Upper lobe of right lung (tissue), 1 donor: ENCODE measurements at regions not wholly inside any gene's neighbourhood (a gene's known extent, or its start where the extent isn't known, plus 50 kb on each side); places are given as distances from the start of the nearest gene placed in this dataset.

Source experiments
- ATAC-seq: fragments of 200-7000 bp; cut with Tn5 transposase; one replicate; pipeline ENCODE4 v1.9.1; 2020; ENCODE audit warnings: mild to moderate bottlenecking, moderate library complexity
- DNase-seq: peaks from one replicate; pipeline ENCODE4 v3.0.0-alpha.2; 2020
- H3K27ac ChIP-seq: fragments of 200-600 bp; one replicate; pipeline ENCODE4 v1.8.0; 2022
- H3K27me3 ChIP-seq: fragments of 200-600 bp; one replicate; pipeline ENCODE4 v1.8.0; 2022; ENCODE audit warnings: mild to moderate bottlenecking
- H3K36me3 ChIP-seq: fragments of 200-600 bp; one replicate; pipeline ENCODE4 v1.8.0; 2022
- H3K4me1 ChIP-seq: fragments of 200-600 bp; one replicate; pipeline ENCODE4 v1.8.0; 2022
- H3K4me3 ChIP-seq: fragments of 200-600 bp; one replicate; pipeline ENCODE4 v1.8.0; 2022; ENCODE audit warnings: mild to moderate bottlenecking
- H3K9me3 ChIP-seq: fragments of 200-600 bp; one replicate; pipeline ENCODE4 v1.8.0; 2022
- intact Hi-C: fragments of 100-400 bp; cut with DNase I; formaldehyde crosslinking; loops from one replicate; pipeline ENCODE4 v1.11.0; 2022
- TF ChIP-seq, protein P1 (sequence below): fragments of 200-600 bp; IDR thresholded peaks from one replicate; pipeline ENCODE4 v1.8.0; 2022; ENCODE audit warnings: antibody characterized with exemption
- donor health status: DM: no; HTN: yes; CAD: no; lungs with severe emphysema.

DNA sequence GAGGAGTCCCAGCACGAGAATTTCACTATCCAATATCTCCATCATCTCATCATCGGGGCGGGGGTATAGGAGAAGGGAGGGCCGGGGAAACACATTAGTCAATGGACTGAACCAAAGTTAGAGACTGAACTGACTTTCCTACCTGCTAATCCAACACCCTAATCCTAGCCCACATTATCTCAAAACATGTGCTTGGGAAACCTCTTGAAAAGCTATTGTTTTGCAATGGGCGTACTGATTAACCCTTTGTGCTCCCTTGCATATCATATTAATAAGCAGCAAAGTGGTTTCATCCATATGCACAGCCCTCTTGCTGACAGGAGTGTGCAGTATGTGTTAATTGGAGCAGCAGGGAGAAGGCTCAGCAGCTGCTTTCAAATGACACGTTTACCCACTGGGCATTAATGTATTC is 125.7 kb upstream of the GRIP1 start:
- TF ChIP-seq, protein P1, sequence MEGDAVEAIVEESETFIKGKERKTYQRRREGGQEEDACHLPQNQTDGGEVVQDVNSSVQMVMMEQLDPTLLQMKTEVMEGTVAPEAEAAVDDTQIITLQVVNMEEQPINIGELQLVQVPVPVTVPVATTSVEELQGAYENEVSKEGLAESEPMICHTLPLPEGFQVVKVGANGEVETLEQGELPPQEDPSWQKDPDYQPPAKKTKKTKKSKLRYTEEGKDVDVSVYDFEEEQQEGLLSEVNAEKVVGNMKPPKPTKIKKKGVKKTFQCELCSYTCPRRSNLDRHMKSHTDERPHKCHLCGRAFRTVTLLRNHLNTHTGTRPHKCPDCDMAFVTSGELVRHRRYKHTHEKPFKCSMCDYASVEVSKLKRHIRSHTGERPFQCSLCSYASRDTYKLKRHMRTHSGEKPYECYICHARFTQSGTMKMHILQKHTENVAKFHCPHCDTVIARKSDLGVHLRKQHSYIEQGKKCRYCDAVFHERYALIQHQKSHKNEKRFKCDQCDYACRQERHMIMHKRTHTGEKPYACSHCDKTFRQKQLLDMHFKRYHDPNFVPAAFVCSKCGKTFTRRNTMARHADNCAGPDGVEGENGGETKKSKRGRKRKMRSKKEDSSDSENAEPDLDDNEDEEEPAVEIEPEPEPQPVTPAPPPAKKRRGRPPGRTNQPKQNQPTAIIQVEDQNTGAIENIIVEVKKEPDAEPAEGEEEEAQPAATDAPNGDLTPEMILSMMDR, result no peak
- no peak for DNase-seq
- intact Hi-C loops, result no loop called here
- Histone ChIP-seq H3K4me1 (no peaks in the 10 kb centered on the region), H3K9me3 (no peaks in the 10 kb centered on the region), H3K27me3 (peaks cover 3% of the 10 kb centered on the region), H3K4me3 (no peak overlapping the region), H3K27ac (no peak overlapping the region), H3K36me3 (no peaks in the 10 kb centered on the region)
- ATAC-seq, result no peak

DNA sequence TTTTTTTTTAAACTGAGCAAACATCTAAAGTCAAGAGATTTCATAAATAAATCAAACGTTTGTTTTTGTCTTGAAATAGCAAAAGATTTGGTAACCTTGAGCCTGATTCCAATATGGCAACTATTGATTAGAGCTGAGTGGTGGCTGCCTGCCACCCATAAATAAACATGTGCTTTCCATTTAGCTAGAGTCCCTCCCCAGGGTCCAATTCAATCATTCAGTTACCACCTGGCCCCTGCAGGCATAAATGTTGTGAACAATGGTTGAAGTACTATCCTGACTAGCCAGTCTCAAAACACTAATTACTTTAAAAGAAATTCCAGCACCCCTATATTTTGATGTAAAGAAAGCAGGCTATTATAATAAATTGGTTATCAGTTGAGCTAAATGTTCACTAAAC is 129.7 kb upstream of the GRIP1 start:
- Histone ChIP-seq H3K4me3 (no peak overlapping the region), H3K36me3 (no peaks in the 10 kb centered on the region), H3K9me3 (no peaks in the 10 kb centered on the region), H3K27ac (no peak overlapping the region), H3K27me3 (peaks cover 3% of the 10 kb centered on the region), H3K4me1 (no peaks in the 10 kb centered on the region)
- no peak for ATAC-seq
- DNase-seq, result no peak
- TF ChIP-seq, protein P1, result no peak
- intact Hi-C loops, result no loop called here

DNA sequence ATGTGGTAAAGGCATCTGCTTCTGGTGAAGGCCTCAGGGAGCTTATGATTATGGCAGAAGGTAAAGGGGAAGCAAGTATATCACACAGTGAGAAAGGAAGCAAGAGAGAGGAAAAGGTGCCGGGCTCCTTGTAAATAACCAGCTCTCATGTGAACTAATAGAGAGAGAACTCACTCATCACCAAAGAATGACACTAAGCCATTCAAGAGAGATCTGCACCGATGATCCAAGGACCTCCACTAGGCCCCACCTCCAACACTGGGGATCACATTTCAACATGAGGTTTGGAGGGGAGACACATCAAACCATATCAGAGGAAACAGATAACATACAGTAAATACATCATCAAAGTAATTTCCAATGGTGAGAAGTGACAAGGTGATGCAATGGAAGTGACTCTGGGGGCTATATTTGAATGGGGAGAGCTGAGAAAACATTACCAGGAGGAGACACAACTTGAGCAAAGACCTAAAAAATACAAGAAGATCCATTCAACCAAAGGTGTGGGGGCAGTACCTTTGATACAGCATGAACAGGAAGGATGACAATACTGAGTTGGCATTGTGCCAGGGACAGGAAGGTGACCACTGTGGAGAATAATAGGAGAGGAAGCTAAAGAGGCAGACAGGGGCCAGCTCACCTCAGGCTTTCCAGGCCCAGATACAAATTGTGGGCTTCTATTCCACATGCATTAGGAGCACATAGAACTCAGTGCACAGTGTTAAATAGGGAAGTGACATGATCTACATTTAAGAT is 134.4 kb upstream of the GRIP1 start:
- intact Hi-C loops, result no loop called here
- Histone ChIP-seq H3K27ac (no peak overlapping the region), H3K4me1 (no peaks in the 10 kb centered on the region), H3K27me3 (no peaks in the 10 kb centered on the region), H3K36me3 (no peaks in the 10 kb centered on the region), H3K4me3 (no peak overlapping the region), H3K9me3 (no peaks in the 10 kb centered on the region)
- TF ChIP-seq, protein P1, result no peak
- no peak for ATAC-seq
- DNase-seq, result no peak

GRCh38 chr12:66819587-66819986 is 140.7 kb upstream of the GRIP1 start:
- Histone ChIP-seq H3K9me3 (no peaks in the 10 kb centered on the region), H3K27ac (no peak overlapping the region), H3K4me3 (no peak overlapping the region), H3K27me3 (no peaks in the 10 kb centered on the region), H3K36me3 (no peaks in the 10 kb centered on the region), H3K4me1 (no peaks in the 10 kb centered on the region)
- ATAC-seq, result no peak
- TF ChIP-seq, protein P1, result no peak
- intact Hi-C loops, result no loop called here
- no peak for DNase-seq

GRCh38 chr12:66822961-66823360 is 144.1 kb upstream of the GRIP1 start:
- H3K27ac ChIP-seq, result no peak overlapping the region

More at GRCh38 chr12:66822961-66823360, 144.1 kb upstream of the GRIP1 start:
- Histone ChIP-seq H3K9me3 (no peaks in the 10 kb centered on the region), H3K4me1 (no peaks in the 10 kb centered on the region), H3K36me3 (no peaks in the 10 kb centered on the region), H3K4me3 (no peak overlapping the region), H3K27me3 (no peaks in the 10 kb centered on the region)
- intact Hi-C loops, result no loop called here
- TF ChIP-seq, protein P1, result no peak
- no peak for ATAC-seq
- DNase-seq, result no peak
